ENCODE measurements at regions not wholly inside any gene's neighbourhood (a gene's known extent, or its start where the extent isn't known, plus 50 kb on each side); places are given as distances from the start of the nearest gene placed in this dataset.

DNA sequence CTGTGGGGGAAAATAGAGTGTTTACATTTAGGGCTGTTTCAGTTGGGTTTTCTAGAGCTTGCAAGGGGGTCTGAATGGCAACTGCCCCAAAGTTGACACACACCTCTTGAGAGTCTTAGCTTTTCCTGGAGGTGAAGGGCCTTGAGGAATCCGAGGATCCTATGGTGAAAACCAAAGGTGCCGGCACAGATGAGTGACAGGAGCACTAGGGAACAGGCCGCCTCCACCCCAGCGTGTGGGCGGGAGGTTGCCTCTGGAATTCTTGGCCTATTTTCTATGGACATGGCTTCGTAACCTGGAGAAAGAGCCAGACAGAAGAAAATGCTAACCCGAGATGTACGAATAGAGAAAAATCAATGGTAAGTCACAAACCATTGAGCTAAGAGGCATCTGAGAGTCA, 283.2 kb upstream of the FOXQ1 start:
- TF ChIP-seq GABPA (IDR thresholded peaks at IDR 0.05; ENCODE audit: low read depth) (no peak), JUND (IDR thresholded peaks at IDR 0.05) (no peak), RAD21 (IDR thresholded peaks at IDR 0.05; ENCODE audit: low read length) (no peak), POLR2AphosphoS5 (IDR thresholded peaks at IDR 0.05; ENCODE audit: low read depth, low read length) (no peak), CHD2 (IDR thresholded peaks at IDR 0.05; ENCODE audit: low read length, partially characterized antibody) (no peak), YY1 (IDR thresholded peaks at IDR 0.05; ENCODE audit: low read depth) (no peak), RFX5 (IDR thresholded peaks at IDR 0.05; ENCODE audit: low read length) (no peak), MEF2A (IDR thresholded peaks at IDR 0.05; ENCODE audit: borderline replicate concordance, low read depth) (no peak)
- TF ChIP-seq, protein P1, sequence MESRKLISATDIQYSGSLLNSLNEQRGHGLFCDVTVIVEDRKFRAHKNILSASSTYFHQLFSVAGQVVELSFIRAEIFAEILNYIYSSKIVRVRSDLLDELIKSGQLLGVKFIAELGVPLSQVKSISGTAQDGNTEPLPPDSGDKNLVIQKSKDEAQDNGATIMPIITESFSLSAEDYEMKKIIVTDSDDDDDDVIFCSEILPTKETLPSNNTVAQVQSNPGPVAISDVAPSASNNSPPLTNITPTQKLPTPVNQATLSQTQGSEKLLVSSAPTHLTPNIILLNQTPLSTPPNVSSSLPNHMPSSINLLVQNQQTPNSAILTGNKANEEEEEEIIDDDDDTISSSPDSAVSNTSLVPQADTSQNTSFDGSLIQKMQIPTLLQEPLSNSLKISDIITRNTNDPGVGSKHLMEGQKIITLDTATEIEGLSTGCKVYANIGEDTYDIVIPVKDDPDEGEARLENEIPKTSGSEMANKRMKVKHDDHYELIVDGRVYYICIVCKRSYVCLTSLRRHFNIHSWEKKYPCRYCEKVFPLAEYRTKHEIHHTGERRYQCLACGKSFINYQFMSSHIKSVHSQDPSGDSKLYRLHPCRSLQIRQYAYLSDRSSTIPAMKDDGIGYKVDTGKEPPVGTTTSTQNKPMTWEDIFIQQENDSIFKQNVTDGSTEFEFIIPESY (IDR thresholded peaks at IDR 0.05; ENCODE audit: borderline replicate concordance, low read depth), result no peak
- TF ChIP-seq, protein P2, sequence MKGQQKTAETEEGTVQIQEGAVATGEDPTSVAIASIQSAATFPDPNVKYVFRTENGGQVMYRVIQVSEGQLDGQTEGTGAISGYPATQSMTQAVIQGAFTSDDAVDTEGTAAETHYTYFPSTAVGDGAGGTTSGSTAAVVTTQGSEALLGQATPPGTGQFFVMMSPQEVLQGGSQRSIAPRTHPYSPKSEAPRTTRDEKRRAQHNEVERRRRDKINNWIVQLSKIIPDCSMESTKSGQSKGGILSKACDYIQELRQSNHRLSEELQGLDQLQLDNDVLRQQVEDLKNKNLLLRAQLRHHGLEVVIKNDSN (IDR thresholded peaks at IDR 0.05; ENCODE audit: borderline replicate concordance, low read depth), result no peak
- TF ChIP-seq, protein P3, sequence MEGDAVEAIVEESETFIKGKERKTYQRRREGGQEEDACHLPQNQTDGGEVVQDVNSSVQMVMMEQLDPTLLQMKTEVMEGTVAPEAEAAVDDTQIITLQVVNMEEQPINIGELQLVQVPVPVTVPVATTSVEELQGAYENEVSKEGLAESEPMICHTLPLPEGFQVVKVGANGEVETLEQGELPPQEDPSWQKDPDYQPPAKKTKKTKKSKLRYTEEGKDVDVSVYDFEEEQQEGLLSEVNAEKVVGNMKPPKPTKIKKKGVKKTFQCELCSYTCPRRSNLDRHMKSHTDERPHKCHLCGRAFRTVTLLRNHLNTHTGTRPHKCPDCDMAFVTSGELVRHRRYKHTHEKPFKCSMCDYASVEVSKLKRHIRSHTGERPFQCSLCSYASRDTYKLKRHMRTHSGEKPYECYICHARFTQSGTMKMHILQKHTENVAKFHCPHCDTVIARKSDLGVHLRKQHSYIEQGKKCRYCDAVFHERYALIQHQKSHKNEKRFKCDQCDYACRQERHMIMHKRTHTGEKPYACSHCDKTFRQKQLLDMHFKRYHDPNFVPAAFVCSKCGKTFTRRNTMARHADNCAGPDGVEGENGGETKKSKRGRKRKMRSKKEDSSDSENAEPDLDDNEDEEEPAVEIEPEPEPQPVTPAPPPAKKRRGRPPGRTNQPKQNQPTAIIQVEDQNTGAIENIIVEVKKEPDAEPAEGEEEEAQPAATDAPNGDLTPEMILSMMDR (IDR thresholded peaks at IDR 0.05), result no peak
- TF ChIP-seq, protein P4, sequence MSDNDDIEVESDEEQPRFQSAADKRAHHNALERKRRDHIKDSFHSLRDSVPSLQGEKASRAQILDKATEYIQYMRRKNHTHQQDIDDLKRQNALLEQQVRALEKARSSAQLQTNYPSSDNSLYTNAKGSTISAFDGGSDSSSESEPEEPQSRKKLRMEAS (IDR thresholded peaks at IDR 0.05; ENCODE audit: low read depth), result no peak
- TF ChIP-seq, protein P5, sequence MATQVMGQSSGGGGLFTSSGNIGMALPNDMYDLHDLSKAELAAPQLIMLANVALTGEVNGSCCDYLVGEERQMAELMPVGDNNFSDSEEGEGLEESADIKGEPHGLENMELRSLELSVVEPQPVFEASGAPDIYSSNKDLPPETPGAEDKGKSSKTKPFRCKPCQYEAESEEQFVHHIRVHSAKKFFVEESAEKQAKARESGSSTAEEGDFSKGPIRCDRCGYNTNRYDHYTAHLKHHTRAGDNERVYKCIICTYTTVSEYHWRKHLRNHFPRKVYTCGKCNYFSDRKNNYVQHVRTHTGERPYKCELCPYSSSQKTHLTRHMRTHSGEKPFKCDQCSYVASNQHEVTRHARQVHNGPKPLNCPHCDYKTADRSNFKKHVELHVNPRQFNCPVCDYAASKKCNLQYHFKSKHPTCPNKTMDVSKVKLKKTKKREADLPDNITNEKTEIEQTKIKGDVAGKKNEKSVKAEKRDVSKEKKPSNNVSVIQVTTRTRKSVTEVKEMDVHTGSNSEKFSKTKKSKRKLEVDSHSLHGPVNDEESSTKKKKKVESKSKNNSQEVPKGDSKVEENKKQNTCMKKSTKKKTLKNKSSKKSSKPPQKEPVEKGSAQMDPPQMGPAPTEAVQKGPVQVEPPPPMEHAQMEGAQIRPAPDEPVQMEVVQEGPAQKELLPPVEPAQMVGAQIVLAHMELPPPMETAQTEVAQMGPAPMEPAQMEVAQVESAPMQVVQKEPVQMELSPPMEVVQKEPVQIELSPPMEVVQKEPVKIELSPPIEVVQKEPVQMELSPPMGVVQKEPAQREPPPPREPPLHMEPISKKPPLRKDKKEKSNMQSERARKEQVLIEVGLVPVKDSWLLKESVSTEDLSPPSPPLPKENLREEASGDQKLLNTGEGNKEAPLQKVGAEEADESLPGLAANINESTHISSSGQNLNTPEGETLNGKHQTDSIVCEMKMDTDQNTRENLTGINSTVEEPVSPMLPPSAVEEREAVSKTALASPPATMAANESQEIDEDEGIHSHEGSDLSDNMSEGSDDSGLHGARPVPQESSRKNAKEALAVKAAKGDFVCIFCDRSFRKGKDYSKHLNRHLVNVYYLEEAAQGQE (IDR thresholded peaks at IDR 0.05; ENCODE audit: low read depth, low read length), result no peak

All from SK-N-SH (cell line).